SH-SY5Y (cell line): ENCODE measurements at regions not wholly inside any gene's neighbourhood (a gene's known extent, or its start where the extent isn't known, plus 50 kb on each side); places are given as distances from the start of the nearest gene placed in this dataset.

Source experiments
- GATA2 ChIP-seq: IDR thresholded peaks from 2 replicates; pipeline ENCODE4 v1.6.1; 2011; ENCODE audit warnings: mild to moderate bottlenecking, low read depth, low read length
- GATA3 ChIP-seq: IDR thresholded peaks from 2 replicates; pipeline ENCODE4 v1.6.1; 2011; ENCODE audit warnings: low read depth, mild to moderate bottlenecking, low read length, moderate library complexity

DNA sequence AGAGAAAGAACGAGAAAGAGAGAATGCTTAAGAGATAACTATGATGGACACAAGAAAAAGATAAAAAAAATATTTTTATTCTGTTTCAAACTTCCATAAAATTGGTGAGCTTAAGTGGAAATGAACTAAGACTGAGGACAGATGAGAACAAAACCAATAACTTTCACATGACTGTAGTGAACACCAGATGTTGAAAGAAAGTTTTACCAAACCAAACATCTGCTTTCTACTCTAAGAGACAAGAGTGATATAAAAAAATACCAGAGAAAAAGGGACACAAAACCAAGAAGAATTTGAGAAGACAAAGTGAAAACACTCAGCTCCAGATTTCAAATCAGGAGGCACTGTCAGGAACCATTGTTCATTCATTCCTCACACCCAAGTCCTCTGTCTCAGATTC is 147.9 kb downstream of the IMPG2 start:
- TF ChIP-seq GATA3: no peak

DNA sequence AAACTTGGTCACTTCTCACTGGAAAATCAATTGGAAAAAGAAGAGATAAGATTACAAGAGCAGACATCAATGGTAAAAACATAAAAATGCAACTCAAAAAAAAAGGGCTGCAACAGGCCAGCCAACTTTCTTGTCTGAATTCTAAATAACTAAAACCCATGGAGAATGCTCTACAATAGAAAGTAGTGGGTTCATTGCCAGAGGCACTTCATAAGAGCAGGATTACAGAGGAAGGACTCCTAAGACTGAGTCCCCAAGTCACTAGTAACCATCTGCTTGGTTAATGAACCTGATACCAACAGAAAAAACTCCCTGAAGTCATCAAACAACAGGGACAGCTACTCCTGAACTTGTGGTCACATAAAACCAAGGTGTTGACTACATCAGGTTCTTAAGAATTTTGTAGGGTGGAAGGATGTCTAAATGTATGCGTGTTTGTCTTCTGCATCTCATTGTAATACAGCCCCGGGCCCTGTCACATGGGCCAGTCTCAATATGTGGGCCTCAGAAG is 148.6 kb downstream of the IMPG2 start:
- TF ChIP-seq GATA2: no peak
- no peak for TF ChIP-seq GATA3

DNA sequence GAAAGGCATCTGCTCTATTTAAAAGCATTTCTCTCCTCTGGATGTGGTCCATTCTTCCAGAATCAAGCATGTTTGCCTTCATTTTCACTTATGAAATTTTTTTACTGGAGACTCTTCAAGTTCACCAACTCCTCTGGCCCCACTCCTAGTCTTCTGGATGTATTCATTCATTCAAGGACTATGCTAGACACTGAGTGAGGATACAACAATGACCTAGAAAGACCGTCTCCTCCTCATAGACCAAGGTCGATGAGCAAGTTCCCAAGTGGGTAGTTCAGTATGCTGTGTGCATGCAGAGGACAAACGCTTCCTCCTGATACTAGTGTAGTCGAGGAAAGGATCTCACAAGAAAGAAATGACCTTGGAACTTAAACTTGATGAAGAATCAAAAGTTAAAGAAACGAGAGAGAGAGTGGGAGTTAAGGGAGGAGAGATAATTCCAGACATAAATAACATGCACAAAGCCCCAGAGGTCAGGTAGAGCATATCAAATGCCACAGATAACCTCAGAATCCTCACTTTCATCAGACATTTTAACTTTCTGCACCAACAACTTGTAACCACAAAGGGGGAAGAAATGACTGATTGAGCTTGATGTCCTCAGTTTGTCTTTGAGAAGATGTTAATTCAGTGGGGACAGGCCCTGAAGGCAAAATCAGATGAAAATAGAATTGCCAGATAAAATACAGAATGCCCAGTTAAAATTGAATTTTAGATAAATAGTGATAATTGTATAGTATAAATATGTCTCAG is 149.4 kb downstream of the IMPG2 start:
- TF ChIP-seq GATA2 (no peak), GATA3 (no peak)

DNA sequence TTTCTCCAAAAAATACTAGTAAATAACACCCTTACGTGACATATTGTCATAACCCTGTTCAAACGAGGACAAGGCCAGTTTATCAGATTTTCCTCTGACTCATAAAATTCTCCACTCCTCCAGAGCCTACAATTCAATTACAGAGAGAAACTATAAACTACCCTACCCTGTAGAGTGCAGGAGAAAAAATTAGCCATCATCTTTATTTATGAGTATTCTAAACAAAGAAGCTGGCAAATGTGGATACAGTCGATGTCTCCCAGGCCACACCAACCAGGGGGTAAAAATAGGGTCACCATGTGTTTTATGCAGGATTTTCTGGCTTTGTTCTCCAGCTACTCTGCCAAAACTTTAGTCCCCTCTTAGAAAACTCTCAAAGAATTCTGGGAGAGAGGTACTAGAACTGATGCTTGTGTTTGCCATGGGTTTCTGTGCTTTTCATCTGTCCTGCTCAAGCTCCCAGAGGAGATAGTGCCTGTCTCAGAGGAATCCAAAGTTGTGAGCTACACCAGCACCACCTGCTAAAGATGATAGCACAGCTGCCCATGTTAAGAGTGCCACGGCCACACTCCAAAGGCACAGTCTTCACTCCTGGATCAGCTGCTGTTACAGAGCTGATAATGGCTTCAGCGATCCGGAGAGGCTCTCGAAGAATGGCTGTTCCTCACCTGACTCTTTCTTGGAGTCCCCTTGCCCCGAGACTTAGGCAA is 150.2 kb downstream of the IMPG2 start:
- TF ChIP-seq GATA3 (no peak), GATA2 (no peak)

DNA sequence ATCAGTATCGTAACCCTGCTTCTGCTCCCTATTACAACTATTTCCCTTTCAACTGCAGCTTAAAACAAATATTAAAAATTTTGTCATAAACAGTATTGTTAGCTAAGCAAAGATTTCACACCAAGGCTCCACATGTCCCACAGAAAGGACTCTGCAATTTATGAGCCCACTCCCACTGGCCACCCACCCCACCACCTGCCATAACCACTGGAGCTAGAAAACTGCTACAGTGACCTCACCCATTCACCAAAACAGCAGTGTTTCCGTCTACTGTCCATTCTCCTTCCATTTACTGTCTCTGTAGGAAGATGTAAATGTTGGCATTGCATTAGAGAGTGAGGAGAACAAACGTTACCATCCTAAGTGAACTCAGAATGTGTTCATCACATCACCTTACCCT is 150.9 kb downstream of the IMPG2 start:
- TF ChIP-seq GATA3 (no peak), GATA2 (no peak)

DNA sequence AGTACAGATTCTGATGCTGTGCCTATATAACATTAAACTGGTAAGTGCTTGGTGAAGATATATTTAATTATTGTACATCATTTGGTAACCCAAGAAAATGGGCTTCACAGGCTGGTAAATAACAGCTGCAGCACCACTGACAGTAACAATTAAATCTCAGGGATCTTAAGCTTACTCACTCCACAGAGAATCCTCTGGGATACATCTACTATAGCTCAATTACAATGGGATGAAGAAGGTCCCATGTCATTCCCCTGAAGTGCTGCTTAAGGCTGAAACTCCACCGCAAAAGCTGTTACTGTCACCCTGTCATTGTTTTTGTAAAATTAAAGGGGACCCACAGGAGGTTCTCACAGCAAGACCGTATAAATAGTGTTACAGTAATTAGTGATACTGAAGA is 153.0 kb downstream of the IMPG2 start:
- TF ChIP-seq GATA3 (no peak), GATA2 (no peak)

DNA sequence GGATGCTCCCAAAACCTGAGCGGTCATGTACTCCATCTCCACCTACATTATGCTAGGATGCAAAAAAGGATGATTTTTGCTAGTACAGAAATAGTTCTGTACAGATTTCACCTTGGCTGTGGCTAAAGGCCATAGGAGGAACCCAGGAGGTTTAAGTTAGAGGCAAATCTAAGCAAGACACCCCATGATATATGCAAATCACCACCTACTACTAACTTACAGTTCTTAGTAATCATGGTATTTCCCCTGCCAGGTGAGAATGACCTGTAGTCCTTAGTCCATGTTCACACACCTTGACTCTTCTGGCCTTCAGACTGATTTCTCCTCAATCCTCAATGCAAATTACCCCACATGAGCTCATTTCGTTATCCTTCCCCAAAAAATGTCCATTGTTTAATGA is 154.2 kb downstream of the IMPG2 start:
- TF ChIP-seq GATA3 (no peak), GATA2 (no peak)

DNA sequence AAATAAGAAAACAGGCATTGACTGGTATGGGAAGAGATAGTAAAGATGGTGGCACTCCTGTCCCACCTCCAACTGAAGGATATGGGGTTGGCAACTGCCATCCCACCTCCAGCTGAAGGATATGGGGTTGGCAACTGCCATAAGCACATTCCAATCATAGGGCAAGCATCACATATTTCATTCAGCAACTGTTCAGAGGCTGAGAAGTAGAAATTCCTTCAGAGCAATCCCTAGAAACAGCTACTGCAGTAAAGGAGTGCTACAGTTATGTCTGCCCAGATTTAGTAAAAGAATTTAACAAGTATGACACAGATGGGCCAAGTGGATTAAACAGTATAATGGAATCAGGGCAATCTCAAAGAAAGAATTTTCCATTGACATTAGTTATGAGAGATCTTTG is 156.8 kb downstream of the IMPG2 start:
- TF ChIP-seq GATA3 (no peak), GATA2 (no peak)

DNA sequence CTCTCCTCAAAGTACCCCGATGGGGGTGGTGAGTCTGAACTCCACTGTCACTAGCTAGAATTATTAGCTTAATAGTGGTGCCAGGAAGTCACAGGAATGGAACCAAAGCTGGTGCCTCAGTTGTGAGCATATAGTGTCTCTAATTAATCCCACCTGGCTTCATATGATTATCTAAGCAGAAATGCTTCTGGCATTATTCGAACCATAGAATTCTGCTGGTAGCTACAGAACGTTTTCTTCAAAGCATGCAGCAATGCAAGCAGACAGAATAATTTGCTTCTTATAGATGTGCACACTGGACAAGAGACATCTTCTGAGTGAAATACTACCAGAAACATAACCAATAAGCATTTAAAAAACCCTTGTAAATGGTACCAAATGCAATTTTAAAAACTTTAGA is 160.9 kb downstream of the IMPG2 start:
- TF ChIP-seq GATA3: no peak
- no peak for TF ChIP-seq GATA2

DNA sequence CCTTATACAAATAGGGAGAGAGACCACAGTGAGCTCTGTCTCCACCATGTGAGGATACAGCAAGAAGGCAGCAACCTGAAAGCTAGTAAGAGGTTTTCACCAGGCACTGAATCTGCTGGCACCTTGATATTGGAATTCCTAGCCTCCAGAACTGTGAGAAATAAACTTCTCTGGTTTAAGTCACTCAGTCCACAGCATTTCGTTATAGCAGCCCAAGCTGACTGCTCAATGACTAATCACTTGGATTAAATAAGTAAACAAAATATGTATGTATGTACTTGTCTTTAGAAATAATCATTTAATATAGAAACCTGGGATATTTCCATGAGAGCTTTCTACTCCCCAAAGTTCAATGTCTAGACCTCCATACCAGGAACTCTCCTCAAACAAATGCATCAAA is 162.0 kb downstream of the IMPG2 start:
- TF ChIP-seq GATA2: no peak
- TF ChIP-seq GATA3: no peak

DNA sequence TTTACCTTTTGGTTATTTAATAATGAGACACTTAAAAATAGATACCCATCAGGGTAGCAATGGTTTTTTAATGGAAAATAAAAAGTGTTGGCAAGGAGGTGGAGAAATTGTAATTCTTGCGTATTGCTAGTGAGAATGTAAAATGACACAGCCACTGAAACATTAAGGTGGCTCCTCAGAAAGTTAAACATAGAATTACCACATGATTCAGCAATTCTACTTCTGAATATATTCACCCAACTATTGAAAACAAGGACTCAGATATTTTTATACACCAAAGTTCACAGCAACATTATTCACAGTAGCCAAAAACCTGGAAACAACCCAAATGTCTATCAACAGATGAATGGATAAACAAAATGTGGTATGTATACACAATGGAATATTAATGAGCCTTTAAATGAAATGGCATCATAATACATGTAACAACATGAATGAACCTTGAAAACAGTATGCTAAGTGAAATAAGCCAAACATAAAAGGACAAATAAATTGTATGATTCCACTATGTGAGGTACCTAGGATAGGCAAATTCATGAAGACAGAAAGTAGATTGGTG is 163.5 kb downstream of the IMPG2 start:
- TF ChIP-seq GATA3 (no peak), GATA2 (no peak)

DNA sequence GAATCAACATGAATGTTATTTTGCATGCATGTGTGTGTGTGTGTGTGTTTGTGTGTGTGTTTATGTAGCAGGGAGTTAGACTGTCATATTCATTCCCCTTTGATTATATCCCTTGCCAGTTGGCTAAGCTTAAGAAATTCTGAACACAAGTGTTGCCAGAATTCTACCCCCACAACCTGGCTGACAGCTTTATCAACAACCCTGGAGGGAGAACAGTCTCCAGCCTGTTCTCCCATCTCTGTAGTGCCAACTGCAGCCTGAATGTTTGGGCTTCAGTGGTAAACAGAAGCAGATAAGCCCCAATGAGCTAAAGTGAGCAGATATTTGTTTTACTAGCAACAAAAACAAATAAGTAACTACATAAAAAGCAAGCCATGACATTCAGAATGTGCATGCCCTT is 162.6 kb upstream of the ABI3BP start:
- no peak for TF ChIP-seq GATA3
- TF ChIP-seq GATA2: no peak

DNA sequence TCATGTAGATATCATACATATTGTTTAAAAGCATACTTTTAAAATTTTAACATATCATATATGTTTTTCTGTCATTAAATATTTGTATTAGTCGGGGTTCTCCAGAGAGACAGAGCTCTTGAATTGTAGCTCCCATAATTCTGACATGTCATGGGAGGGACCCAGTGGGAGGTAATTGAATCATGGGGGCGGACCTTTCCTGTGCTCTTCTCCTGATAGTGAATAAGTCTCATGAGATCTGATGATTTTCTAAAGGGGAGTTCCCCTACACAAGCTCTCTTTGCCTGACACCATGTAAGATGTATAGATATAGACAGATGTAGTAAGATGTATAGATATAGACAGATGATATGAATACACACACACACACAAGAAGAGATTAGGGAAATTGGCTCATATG is 161.2 kb upstream of the ABI3BP start:
- TF ChIP-seq GATA3 (no peak), GATA2 (no peak)

DNA sequence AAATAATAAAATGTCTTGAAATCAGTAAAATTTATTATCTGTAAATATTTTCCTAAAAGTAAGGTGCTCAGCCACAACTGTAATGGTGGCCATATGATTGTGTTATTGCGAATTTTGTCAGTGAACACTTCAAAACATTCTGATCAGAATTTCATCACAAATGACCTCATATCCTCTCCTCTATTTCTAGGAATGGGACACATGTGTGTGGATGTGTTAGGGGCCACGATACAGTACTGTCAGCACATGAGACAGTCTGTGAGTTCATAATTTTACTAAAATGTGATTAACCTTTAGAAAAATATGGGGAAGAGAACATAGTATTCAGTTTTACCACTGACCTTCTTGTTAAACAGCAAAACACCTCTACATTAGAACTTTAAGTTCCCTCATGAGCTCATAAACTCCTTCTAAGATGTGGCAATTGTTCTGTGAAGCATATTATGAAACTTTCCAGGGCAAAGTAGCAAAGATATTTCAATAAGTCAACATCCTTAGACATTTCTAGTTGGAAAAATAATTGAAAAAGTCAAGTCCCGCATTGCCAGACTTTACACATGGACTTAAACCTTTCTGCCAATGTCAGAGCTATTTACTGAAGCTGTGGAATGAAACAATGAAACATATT is 158.2 kb upstream of the ABI3BP start:
- no peak for TF ChIP-seq GATA2

DNA sequence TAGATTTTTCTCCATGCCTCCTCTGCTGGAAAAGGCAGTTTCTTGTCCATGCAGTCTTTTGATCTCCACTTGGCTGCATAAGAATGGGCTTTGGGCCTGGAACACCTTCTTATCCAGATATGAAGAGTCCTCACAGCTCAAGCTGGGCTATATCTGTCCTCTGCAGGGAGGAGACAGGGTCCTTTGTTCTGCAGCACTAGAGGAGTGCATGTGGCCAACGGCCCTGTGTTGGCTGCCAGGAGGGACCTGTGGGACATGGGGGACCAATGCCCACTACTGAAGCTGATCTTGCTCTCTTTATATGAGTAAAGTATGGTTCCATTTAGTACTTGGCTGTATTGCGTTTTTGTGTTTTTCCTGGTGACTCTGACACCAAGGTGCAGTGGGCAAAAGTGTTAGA is 157.3 kb upstream of the ABI3BP start:
- no peak for TF ChIP-seq GATA3
- no peak for TF ChIP-seq GATA2

DNA sequence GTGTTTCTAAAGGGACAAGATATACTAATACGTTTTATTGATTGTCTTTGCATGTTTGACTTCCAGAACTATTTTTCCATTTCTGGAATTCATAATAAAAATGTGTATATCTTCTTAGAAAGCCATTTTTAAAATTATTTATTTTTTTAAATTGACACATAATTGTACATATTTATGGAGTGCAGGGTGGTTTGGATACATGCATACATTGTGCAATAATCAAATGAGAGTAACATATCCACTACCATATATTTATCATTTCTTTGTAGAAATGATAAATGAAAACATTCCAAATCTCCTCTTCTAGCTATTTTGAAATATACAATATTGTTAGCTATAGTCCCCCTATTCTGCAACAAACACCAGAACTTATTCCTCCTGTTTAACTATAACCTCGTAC is 156.5 kb upstream of the ABI3BP start:
- TF ChIP-seq GATA3 (no peak), GATA2 (no peak)
